OCI-LY7 (cell line): ENCODE measurements at regions not wholly inside any gene's neighbourhood (a gene's known extent, or its start where the extent isn't known, plus 50 kb on each side); places are given as distances from the start of the nearest gene placed in this dataset.

Experiments used
- EZH2phosphoT487 ChIP-seq: fragments of 200-600 bp; sonication (generic); IDR thresholded peaks from 2 replicates; pipeline ENCODE4 v1.6.1; 2018; ENCODE audit warnings: low read depth, borderline replicate concordance, mild to moderate bottlenecking, mixed run types, antibody characterized with exemption, low read length, moderate library complexity, mixed read lengths
- TF ChIP-seq, protein P1 (sequence below): fragments of 200-600 bp; sonication (generic); conservative IDR thresholded peaks from 2 replicates; pipeline ENCODE4 v1.5.1; 2014; ENCODE audit warnings: mild to moderate bottlenecking, antibody characterized with exemption, low read length, moderate library complexity, mixed read lengths

DNA sequence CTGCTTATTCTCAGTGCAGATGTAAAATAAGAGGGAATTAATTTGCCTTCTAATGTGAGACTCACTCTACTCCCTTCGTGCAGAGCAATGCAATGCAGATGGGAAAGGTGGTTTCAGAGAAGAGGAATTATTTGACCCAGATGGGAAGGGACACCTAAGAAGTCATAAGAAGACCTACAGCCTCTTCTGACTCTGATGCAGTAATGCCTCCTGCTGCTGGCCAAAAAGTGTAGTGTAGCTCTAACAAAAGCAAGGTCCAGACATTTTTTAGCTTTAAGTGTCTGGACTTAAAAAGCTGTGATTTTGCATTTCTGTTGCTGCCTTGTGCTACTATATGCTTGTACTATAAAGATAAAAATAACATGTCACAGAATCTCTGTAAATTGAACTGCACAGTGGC, 501.4 kb downstream of the TTLL7 start:
- TF ChIP-seq, protein P1, sequence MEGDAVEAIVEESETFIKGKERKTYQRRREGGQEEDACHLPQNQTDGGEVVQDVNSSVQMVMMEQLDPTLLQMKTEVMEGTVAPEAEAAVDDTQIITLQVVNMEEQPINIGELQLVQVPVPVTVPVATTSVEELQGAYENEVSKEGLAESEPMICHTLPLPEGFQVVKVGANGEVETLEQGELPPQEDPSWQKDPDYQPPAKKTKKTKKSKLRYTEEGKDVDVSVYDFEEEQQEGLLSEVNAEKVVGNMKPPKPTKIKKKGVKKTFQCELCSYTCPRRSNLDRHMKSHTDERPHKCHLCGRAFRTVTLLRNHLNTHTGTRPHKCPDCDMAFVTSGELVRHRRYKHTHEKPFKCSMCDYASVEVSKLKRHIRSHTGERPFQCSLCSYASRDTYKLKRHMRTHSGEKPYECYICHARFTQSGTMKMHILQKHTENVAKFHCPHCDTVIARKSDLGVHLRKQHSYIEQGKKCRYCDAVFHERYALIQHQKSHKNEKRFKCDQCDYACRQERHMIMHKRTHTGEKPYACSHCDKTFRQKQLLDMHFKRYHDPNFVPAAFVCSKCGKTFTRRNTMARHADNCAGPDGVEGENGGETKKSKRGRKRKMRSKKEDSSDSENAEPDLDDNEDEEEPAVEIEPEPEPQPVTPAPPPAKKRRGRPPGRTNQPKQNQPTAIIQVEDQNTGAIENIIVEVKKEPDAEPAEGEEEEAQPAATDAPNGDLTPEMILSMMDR = no peak
- TF ChIP-seq EZH2phosphoT487 = no peak
